IPS-NIHi11 (cell line): ENCODE measurements at regions not wholly inside any gene's neighbourhood (a gene's known extent, or its start where the extent isn't known, plus 50 kb on each side); places are given as distances from the start of the nearest gene placed in this dataset.

ENCODE experiments used
- DNase-seq: peaks from one replicate; pipeline ENCODE4 v3.0.0; 2012; ENCODE audit warnings: mixed read lengths, low spot score

DNA sequence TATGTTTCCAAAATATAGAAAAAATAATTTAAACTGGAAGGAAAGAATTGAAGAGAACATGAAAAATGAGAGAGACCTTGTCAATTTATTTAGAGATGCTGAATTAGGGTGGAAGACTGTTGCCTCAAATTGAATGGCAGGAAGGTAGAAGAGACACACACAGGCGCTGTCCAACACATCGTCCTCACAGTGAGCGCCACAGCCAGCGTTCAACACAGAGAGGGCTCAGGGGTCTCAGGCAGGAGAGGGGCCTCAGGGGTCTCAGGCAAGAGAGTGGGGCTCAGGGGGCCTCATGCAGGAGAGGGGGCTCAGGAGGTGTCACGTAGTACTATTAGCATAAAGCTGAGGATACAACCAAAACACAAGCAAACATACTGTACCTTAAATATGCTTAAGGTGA lies 65.7 kb downstream of the TMEM18 start:
- no peak for DNase-seq

- DNase-seq: no peak
Observed at GRCh38 chr2:610491-610890, 66.7 kb downstream of the TMEM18 start.

- DNase-seq: no peak
Observed at GRCh38 chr2:609881-610280, 67.3 kb downstream of the TMEM18 start.

- DNase-seq: no peak
Observed at GRCh38 chr2:609449-609848, 67.8 kb downstream of the TMEM18 start.

- no peak for DNase-seq
Observed at GRCh38 chr2:608711-609110, 68.5 kb downstream of the TMEM18 start.

DNA sequence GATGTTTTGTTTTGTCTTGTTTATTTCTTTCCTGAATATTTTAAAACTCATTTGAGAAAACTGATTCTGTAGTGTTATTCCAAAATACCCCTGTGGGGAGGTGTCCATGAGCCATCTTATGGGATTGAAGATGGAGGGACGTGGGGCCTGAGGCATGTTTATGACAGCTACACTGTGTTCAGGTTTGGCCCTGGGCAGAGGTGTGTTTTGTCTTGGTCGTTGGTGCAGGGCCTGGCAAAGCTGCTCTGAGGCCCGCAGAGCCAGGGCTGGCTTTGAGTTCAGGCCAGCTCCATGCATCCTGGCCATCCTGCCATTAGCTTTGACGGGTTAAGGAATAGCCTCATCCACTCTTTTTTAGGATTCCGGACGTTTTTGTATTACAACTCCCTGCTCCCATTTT lies 68.9 kb downstream of the TMEM18 start:
- DNase-seq: no peak

- DNase-seq: no peak
Observed at GRCh38 chr2:607709-608108, 69.5 kb downstream of the TMEM18 start.

GRCh38 chr2:607172-607571 lies 70.0 kb downstream of the TMEM18 start:
- no peak for DNase-seq

GRCh38 chr2:605674-606608 lies 71.3 kb downstream of the TMEM18 start:
- DNase-seq: no peak

DNA sequence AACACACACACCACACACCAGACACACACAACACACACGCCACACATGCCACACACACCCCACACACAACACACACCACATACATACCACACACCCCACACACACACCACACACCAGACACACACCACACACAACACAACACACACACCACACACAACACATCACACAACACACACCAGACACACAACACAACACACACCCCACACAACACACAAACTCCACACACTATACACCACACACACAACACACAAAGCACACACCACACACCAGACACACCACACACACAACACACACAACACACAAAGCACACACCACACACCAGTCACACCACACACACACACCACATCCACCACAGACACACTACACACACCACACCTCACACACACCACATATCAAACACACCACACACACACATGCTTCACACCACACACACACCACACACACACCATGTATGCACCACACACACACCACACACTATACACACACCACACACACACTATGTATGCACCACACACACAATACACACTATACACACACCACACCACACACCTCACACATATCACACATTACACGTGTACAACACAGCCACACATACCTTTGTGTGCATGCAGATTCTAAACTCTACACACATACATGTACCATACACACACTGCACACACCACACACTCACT lies 72.2 kb downstream of the TMEM18 start:
- no peak for DNase-seq

DNA sequence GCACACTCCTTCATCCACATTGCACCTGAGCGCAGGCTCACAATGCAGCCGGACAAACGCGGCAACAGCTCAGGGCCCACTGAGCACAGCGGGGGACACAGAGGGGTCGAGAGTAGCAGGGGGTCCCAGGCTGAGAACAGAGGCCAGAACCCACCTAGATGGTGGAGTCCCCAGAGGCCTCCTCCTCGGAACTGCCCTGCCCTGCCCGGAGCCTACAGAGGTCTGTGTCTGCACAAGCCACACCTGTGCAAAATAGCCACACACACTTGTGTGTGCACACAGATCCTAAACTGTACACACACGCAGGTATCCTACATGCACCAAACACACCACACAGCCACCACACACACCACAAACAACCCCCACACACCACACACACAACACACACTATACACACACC lies 72.8 kb downstream of the TMEM18 start:
- DNase-seq: no peak

- no peak for DNase-seq
Observed at GRCh38 chr2:603869-604268, 73.3 kb downstream of the TMEM18 start.

- DNase-seq: no peak
Observed at GRCh38 chr2:603427-603826, 73.8 kb downstream of the TMEM18 start.

- no peak for DNase-seq
Observed at GRCh38 chr2:602571-603359, 74.4 kb downstream of the TMEM18 start.

DNA sequence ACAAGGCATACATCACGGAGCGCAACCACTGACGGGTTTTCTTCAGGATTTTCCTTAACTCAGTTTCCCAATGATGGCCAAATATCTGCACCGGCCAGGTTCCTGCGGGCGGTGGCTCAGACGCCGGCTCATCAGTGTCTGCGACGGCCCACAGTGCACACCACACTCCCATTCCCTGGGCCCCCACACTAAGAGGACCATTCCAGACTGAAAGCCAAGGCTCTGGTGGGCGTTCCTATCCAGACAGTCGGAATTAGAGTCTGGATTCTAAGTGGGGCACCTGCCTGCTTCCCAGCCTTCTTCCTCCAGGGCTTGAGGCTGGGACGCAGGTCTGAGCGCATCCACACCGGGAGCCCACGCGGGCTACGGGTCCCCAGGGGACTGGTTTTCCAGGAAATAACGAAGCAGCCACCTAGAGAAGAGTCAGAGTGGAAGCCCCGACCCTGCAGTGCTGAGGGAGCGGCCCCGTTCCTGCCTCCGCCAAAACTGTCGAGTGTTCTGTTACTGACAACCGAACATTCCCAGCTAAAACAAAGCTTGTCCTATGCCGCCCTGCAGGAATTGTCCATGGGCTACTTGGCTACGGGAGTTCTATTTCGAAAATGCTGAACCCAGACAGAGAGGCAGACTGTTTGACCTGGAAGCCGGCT lies 75.3 kb downstream of the TMEM18 start:
- no peak for DNase-seq

GRCh38 chr2:601387-601698 lies 75.9 kb downstream of the TMEM18 start:
- no peak for DNase-seq

- no peak for DNase-seq
Observed at GRCh38 chr2:600542-601386, 76.4 kb downstream of the TMEM18 start.

DNA sequence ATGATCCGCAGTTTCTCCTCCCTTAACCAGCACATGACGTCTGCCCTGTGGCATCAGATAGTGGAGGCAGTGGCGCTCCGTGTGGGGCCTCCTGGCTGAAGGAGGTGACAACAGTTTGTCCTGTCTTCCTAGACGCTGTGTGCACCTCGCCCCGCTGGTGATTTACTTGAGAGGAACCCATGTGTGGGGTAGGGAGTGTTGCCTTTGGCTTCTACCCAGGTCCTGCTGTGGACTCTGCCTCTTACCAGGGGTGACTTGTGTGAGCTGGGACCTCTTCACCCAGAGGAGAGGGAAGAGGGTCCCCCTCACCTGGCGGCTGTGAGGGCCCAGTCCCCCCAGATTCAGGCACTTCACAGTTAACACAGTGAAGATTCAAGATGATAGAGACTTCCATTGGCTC lies 77.6 kb downstream of the TMEM18 start:
- no peak for DNase-seq

DNA sequence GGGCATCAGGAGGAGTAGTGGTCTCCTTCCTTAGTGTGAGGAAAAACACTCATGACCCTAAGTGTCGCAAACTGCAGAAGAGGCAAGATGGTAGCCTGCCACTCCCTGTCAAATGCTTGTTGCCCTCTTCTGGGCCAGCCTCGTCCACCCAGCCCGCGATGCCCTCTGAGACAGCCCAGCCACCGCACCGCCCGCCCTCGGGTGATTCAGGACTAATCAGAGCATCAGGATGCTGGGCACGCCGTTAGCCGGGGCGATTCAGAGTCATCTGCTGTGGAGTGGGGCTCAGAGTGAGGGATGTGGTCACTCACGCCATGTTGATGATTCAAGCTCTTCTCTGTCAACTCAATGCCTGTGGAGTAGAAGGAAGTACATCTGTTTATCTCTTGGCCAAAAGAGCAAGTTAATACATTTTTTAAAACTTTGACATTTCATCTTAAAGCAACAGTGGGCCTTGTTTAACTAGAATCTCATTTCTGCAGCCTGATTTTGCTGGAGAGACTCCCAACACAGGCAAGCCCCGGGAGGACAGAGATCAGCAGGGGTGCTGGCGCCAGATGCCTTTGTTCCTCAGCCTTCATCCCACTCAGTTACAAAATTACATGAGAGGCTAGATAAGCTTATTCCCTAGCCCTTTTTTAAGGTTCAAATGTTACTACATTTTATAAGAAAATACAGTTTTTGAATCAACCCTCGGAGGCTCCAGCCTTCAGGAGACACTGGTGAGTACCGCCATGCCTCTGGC lies 79.0 kb downstream of the TMEM18 start:
- no peak for DNase-seq

DNA sequence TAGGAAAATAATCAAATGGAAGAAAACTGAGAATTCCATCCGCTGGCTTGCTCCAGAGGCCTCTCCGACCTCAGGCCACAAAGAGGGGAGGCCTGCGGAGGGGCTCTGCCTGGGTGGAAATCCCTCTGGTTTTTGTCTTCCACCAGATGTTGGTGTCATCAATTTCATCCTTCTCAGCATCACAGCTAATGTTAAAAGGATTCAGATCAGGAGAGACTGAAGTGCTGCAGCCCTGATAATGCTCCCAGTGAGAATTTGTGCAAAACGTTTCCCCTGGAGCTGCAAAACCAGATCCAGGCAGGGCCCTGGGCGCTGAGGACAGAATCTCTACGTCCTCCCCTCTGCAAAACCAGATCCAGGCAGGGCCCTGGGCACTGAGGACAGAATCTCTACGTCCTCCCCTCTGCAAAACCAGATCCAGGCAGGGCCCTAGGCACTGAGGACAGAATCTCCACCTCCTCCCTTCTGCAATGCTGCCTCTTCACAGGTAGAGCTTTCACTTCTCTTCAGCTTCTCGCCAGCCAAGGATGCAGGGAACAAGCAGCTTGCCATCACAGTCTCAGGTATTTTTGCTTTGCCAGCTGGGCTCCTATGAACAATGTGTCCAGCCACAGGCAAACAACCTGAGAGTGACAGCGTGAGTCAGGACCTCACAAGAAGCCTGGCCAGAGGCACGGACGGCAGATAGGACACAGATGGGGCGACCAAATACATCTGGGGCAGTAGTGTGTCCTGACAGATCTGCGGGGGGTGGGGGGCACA lies 81.2 kb downstream of the TMEM18 start:
- no peak for DNase-seq
